ENCODE measurements at regions not wholly inside any gene's neighbourhood (a gene's known extent, or its start where the extent isn't known, plus 50 kb on each side); places are given as distances from the start of the nearest gene placed in this dataset.

DNA sequence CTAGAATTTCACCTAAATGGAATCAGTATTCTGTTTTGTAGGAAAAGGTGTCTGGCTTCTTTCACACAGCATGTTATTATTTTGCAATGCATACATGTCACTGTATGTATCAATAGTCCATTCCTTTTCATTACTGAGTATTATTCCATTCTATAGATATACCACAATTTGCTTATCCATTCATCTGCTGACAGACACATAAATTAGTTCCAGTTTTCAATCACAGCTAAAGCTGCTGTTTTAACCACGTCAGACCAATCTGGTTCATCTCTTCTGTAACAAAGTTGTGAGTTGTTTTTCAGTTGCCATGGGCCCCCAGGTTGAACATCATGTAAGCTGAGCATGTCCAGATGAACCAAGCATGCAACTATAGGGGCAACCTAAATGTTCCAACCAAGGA, 282.1 kb upstream of the MKLN1 start:
- TF ChIP-seq, protein P1, sequence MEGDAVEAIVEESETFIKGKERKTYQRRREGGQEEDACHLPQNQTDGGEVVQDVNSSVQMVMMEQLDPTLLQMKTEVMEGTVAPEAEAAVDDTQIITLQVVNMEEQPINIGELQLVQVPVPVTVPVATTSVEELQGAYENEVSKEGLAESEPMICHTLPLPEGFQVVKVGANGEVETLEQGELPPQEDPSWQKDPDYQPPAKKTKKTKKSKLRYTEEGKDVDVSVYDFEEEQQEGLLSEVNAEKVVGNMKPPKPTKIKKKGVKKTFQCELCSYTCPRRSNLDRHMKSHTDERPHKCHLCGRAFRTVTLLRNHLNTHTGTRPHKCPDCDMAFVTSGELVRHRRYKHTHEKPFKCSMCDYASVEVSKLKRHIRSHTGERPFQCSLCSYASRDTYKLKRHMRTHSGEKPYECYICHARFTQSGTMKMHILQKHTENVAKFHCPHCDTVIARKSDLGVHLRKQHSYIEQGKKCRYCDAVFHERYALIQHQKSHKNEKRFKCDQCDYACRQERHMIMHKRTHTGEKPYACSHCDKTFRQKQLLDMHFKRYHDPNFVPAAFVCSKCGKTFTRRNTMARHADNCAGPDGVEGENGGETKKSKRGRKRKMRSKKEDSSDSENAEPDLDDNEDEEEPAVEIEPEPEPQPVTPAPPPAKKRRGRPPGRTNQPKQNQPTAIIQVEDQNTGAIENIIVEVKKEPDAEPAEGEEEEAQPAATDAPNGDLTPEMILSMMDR (IDR thresholded peaks at IDR 0.05; ENCODE audit: low read length): no peak
- TF ChIP-seq EZH2 (optimal IDR thresholded peaks at IDR 0.05; ENCODE audit: low read depth, low read length): no peak
